ENCODE measurements at regions not wholly inside any gene's neighbourhood (a gene's known extent, or its start where the extent isn't known, plus 50 kb on each side); places are given as distances from the start of the nearest gene placed in this dataset.

DNA sequence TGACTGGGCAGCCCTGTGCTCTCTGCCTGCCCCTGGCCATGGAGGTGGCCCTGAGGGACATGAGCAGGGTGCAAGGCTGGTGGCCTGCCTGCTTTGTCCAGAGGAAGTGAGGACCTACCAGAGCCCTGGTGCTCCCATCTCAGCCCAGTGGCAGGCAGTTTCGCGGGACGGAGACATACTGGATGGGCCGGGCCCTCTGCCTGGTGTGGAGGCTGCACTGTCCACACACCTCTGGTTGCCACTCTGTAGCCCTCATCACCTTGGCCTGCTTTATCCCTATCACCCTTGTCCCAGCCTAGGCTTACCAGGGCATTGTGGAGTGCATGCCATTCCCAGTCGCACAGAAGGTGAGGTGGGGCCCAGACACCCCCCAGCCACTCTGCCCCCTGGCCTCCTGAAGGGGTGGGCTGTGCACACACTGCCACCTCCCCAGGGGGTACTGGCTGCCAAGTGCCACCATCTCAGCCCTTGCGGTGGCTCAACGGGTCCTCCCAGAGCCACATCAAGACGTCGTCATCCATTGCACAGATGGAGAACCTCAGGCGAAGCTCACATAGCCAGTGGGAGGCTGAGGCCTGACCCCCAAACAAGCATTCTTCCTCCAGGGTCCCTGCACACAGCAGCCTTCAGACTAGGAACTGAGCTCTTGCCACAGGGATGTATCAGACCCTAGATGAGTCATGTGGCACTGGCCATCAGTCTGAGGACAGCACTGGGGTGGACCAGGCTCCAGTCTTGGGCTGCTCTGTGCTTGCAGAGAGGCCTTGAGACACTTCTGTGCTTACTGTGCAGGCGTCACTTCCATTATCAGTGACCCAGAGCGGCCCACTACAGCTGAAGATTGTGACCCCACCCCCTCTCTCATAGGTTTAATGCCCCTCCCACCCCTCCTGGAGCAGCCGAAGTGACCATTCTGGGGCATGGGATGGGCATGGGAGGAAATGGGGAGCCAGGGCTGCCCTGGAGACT, 176.1 kb downstream of the IGLL1 start:
- TF ChIP-seq, protein P1, sequence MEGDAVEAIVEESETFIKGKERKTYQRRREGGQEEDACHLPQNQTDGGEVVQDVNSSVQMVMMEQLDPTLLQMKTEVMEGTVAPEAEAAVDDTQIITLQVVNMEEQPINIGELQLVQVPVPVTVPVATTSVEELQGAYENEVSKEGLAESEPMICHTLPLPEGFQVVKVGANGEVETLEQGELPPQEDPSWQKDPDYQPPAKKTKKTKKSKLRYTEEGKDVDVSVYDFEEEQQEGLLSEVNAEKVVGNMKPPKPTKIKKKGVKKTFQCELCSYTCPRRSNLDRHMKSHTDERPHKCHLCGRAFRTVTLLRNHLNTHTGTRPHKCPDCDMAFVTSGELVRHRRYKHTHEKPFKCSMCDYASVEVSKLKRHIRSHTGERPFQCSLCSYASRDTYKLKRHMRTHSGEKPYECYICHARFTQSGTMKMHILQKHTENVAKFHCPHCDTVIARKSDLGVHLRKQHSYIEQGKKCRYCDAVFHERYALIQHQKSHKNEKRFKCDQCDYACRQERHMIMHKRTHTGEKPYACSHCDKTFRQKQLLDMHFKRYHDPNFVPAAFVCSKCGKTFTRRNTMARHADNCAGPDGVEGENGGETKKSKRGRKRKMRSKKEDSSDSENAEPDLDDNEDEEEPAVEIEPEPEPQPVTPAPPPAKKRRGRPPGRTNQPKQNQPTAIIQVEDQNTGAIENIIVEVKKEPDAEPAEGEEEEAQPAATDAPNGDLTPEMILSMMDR (IDR thresholded peaks at IDR 0.05; ENCODE audit: borderline replicate concordance, extremely low read depth, low read length, poor library complexity, severe bottlenecking) = no peak
- no peak for TF ChIP-seq EZH2 (IDR thresholded peaks at IDR 0.05; ENCODE audit: borderline replicate concordance, low read depth, low read length, severe bottlenecking)

Measured in DND-41 (cell line).